Activated naive CD4-positive, alpha-beta T cell treated with anti-CD3 and anti-CD28 coated beads, Interleukin-2, amount 50 U/mL, for 72 hours (primary cell): ENCODE measurements at regions not wholly inside any gene's neighbourhood (a gene's known extent, or its start where the extent isn't known, plus 50 kb on each side); places are given as distances from the start of the nearest gene placed in this dataset.
"Not testable (repeated sequence)": the region's sequence is repeated elsewhere in the genome, so short reads cannot be mapped to it uniquely, and the experiment has no call there.

Experiments used
- ATAC-seq, 2 donors: fragments of 150-1000 bp; cut with Tn5 transposase; 2 replicates each; pipeline ENCODE4 v1.10.0; 2021; ENCODE audit warnings: mild to moderate bottlenecking in 2 of 2, moderate library complexity in 2 of 2
- DNase-seq, 2 donors: peaks; one replicate each; pipeline ENCODE4 v3.0.0; 2021 to 2022; ENCODE audit warnings: low spot score in 2 of 2
- H3K27ac Mint-ChIP-seq, 2 donors: one replicate each; pipeline ENCODE4 v1.8.0; 2022; ENCODE audit warnings: mild to moderate bottlenecking in 2 of 2, mixed read lengths in 2 of 2
- H3K36me3 Mint-ChIP-seq, 2 donors: one replicate each; pipeline ENCODE4 v1.8.0; 2022; ENCODE audit warnings: mixed read lengths in 2 of 2
- H3K9me3 Mint-ChIP-seq, 2 donors: one replicate each; pipeline ENCODE4 v1.8.0; 2022; ENCODE audit warnings: mixed read lengths in 2 of 2

DNA sequence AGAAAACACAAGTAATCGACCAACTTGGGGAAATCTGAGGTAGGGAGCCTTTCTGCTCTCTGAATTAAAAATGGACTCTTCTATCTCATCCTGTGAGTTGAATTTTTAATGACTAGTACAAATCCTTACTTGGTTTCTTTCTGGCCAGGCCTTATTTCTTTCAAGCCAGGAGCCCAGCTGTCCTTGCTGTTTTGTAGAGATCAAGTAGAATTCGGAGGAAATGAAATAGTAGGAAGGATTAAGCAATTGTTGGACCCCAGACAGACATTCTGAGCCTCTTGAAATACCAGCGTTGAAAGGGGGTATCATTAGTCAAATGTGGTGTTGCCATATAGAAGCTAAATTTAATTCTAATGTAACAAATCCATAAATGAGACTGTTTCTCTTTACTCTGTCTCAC lies 53.7 kb upstream of the SMIM15 start:
- peaks cover 0 to 5% of the 10 kb centered on the region in 2 donors for H3K9me3 Mint-ChIP-seq
- no peak for ATAC-seq
- no peak for DNase-seq
- H3K36me3 Mint-ChIP-seq = no peaks in the 10 kb centered on the region
- H3K27ac Mint-ChIP-seq = no peak overlapping the region

DNA sequence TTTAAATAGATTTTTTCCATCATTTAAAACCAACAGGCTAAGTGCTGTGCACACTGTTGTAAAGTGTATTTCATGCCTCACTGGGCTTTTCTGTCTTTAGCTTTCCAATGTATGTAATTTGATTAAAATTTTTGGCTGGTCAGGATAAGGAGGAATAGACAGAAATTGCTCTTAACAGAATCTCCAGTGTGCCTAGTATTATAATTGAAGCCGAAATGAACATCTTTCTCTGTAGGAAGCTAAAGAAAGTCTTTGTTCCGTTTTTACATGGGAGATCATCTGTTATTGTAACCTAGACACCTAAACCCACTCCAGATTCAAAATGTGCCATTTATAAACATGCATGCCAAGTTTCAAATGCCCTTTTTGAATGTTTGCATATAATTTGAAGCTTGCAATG lies 54.5 kb upstream of the SMIM15 start:
- H3K9me3 Mint-ChIP-seq = peaks cover 0 to 5% of the 10 kb centered on the region in 2 donors
- ATAC-seq = no peak
- H3K27ac Mint-ChIP-seq = no peak overlapping the region
- no peak for DNase-seq
- no peaks in the 10 kb centered on the region for H3K36me3 Mint-ChIP-seq

DNA sequence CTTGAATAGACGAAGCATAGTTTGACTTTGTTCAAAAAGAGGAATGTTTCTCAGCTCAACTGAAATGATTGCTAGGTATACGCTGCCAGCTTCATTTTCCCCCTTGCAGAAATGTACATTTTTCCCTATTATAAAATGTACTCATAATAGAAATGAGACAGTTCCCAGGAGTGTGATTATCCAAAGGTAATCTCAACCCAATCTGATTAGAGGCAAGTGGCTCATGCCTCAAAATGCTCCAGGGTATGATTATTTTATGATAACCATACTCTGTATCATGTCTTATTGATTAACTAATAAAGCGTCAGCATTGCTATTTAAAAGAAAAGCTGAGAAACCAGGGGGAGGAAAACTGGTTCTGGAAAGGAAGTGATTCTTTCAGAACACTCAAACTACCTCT lies 54.9 kb upstream of the SMIM15 start:
- ATAC-seq (no peak), DNase-seq (no peak)
- H3K27ac Mint-ChIP-seq = no peak overlapping the region
- no peaks in the 10 kb centered on the region for H3K36me3 Mint-ChIP-seq
- peaks cover 0 to 5% of the 10 kb centered on the region in 2 donors for H3K9me3 Mint-ChIP-seq

DNA sequence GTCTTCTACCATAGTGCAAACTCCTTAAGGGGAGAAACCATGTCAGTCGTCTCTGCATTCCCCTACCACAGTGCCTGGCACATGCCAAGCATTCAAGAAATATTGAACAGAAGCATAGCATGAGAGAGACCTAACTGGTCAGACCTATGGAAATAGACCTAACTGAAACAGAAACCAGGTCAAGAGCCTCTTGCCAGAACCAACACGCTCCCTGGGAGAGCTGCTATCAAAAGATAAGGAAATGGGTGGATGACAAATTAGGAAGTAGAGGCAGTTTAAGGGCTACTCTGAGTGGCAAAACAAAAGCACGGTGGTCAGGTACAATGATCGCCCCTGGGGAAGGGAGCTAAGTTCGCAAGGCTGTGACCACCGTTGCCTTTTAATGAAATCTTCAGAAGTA lies 66.0 kb upstream of the SMIM15 start:
- H3K36me3 Mint-ChIP-seq = no peaks in the 10 kb centered on the region
- H3K27ac Mint-ChIP-seq = no peak overlapping the region
- ATAC-seq (no peak), DNase-seq (no peak)
- peaks cover 0 to 4% of the 10 kb centered on the region in 2 donors for H3K9me3 Mint-ChIP-seq

DNA sequence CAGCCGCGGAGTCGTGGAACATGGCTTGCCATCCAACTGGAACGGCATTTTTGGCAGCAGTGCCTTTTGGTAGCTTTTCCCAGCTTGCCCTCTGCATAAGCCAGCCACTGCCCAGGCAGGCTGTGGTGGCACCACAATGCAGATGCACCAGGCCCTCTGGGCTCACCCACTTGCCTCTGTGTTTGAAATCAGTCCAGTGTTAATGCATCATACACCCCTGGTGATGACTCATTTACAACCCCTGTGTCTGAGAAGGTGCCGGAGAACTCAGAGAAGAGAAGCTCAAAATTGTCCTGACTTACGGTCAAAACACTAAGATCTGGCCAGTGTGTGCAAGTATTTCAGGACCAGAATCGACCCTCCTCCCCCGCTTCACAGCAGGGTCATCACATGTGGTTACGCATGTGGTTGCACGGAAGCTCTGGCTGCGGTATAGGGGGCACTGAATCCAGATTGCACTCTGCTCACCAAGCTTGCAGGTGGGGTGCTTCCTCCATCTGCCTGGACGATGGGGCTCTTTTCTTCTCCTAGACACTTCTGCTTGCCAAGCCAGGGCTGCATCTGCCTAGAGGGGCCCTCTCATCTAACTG lies 66.5 kb upstream of the SMIM15 start:
- H3K27ac Mint-ChIP-seq = no peak overlapping the region
- ATAC-seq = peak in 1 of 2 donors; percentile 69
- peaks cover 0 to 4% of the 10 kb centered on the region in 2 donors for H3K9me3 Mint-ChIP-seq
- no peaks in the 10 kb centered on the region for H3K36me3 Mint-ChIP-seq
- no peak for DNase-seq

DNA sequence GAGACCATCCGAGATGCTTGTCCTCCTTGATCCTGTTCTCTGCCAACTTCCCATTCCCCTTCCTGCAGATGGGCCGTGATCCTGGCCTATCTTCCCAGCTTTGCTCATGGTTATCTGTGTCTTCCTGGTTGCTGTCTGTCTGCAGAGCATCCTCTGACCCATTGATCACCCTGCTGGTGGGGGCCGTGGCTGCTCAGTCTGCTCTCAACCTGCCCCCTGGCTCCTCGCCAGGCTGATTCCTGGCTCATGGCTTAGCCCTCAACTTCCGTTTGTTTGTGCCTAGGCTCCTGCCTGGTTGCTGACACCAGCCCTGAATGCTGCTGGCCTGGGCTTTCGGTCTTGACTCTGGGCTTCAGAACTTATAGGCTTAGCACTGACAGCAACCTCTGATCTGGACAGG lies 67.1 kb upstream of the SMIM15 start:
- no peaks in the 10 kb centered on the region for H3K36me3 Mint-ChIP-seq
- DNase-seq (no peak), ATAC-seq (no peak)
- H3K9me3 Mint-ChIP-seq = peaks cover 0 to 4% of the 10 kb centered on the region in 2 donors
- no peak overlapping the region for H3K27ac Mint-ChIP-seq

DNA sequence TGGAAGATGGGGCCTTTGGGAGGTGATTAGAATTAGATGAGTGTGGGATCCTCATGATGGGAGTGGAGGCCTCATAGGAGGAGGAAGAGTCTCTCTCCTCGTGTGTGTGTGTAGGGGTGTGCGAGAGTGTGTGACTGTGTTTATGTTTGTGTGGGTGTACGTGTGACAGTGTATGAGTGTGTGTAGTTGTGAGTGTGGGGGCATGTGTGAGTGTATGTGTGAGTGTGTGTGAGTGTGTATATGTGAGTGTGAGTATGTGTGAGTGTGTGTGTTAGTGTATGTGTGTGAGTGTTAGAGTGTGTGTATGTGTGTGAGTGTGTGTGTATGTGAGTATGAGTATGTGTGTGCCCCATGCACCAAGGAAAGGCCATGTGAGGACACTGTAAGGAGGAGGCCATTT lies 68.2 kb upstream of the SMIM15 start:
- Mint-ChIP-seq H3K36me3 (no peaks in the 10 kb centered on the region), H3K27ac (no peak overlapping the region), H3K9me3 (peaks cover 0 to 4% of the 10 kb centered on the region in 2 donors)
- DNase-seq (no peak), ATAC-seq (no peak)

DNA sequence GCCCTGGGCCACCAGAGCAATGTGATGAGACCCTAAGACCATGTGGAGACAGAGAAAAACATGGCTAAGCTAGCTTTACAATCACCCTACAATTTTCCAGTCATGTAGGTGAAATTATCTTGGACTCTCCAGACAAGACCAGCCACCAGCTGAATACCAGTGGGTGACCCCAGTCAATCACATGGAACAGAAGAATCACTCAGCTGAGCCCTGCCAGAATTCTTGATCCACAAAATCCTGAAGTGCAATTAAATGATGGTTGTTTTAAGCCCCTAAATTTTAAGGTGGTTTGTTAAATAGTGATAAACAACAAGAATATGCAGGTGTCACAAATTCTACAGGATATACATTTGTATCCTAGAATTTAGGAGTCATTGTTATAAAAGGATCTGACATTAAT lies 69.5 kb upstream of the SMIM15 start:
- Mint-ChIP-seq H3K27ac (no peak overlapping the region), H3K9me3 (peaks cover 0 to 4% of the 10 kb centered on the region in 2 donors), H3K36me3 (no peaks in the 10 kb centered on the region)
- ATAC-seq (no peak), DNase-seq (no peak)

DNA sequence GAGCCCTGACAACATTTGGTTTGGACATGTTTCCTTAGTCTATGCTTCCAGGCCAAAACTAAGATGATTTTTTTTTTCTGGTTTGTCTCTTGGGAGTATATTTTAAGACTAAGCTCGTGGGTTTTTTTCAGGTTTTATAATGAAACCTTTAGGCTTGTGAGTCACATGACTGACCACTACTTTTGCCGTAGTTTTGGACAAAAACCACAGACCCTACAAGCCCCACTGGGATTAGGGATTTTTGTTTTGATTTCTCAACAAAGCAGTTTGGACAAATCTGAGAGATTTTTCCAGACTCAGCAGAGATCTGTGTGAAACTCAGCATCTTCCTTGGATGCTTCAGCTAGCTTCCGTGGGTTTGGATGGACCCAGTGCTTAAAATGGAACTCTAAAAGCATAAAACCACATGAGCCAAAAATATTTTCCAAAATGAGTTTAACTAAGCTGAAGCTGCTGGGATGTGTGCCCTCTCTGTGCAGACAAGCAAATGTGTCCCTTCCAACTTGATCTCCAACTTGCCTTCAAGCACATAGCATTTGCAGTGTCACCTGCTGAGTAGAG lies 70.3 kb upstream of the SMIM15 start:
- ATAC-seq (no peak), DNase-seq (no peak)
- H3K27ac Mint-ChIP-seq = no peak overlapping the region
- peaks cover 0 to 4% of the 10 kb centered on the region in 2 donors for H3K9me3 Mint-ChIP-seq
- H3K36me3 Mint-ChIP-seq = no peaks in the 10 kb centered on the region

DNA sequence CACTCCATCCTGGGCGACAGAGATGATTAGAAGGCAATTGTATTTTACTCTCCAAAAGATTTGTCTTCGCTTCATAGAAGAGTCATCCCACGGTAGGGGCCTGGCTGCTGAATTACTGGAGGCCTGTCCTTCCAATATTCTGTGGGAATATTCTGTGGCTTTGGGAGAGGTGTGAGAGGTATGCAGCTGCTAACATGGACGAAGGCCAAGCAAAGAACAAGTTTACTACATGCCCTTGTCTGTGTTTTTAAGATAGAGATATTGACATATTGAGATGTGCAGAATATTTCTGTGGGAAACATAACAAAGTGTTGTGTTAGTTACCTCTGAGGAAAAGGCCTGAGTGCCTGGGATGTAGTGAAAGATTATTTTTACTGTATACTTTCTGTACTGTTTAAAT lies 71.8 kb upstream of the SMIM15 start:
- Mint-ChIP-seq H3K36me3 (peaks cover 8 to 10% of the 10 kb centered on the region in 2 donors), H3K27ac (no peak overlapping the region), H3K9me3 (peaks cover 4 to 11% of the 10 kb centered on the region in 2 donors)
- ATAC-seq (no peak), DNase-seq (no peak)

DNA sequence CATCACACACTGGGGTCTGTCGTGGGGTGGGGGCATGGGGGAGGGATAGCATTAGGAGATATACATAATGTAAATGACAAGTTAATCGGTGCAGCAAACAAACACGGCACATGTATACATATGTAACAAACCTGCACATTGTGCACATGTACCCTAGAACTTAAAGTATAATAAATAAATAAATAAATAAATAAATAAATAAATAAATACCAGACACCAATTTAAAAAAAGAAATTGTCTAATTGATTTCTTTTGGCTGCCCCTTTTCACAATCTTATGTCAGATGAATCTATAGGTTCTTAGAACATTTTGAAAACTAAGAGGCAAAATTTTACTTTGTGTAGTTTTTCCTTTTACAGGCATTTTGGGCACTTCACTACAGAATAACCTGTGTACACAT lies 74.4 kb upstream of the SMIM15 start:
- H3K27ac Mint-ChIP-seq, ATAC-seq: not testable (repeated sequence)
- peaks cover 8 to 29% of the 10 kb centered on the region in 2 donors for H3K36me3 Mint-ChIP-seq

DNA sequence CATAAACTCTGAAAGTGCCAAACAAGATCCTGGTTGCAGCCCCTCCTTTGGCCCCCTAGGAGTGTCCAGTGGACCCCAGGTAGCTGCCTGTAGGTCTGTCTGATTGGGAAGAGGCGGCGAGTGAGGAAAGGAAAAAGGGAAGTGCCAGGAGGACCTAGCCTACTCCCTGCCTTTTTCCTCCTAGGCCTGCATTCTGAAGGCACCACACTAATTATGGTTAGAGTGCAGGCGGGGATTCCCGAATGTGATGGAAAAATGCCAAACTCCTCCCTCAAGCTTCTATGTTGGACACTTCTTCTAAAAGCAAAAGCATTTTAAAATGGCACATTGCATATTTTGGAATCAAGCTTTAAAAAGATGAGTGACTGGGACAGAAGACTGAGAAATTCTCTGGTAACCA lies 83.2 kb upstream of the SMIM15 start:
- Mint-ChIP-seq H3K36me3 (peaks cover 0 to 6% of the 10 kb centered on the region in 2 donors), H3K9me3 (peaks cover 0 to 7% of the 10 kb centered on the region in 2 donors), H3K27ac (no peak overlapping the region)
- ATAC-seq = no peak
- no peak for DNase-seq

More for the DNA sequence above, 74.4 kb upstream of the SMIM15 start:
- peaks cover 9 to 13% of the 10 kb centered on the region in 2 donors for H3K9me3 Mint-ChIP-seq
- DNase-seq = not testable (repeated sequence)

DNA sequence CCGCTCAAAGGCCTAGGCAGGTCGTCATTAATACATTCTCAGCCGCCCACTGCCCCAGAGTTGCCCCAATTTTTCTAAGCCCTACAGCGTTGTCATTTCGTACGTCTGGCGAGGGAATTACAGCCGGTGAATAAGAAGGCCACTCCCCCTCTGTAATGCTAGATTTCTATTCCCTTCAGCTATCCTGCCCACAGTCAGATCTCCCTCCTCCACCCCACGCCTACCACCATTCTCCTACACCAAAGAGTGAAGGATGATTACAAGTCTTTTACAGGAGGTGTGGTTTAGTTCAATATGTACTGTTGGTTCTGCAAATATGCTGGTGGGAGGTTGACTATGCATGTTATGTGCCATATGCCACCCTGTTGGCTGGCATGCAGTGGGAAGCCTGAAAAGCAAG lies 83.7 kb upstream of the SMIM15 start:
- H3K36me3 Mint-ChIP-seq = peaks cover 0 to 6% of the 10 kb centered on the region in 2 donors
- DNase-seq (no peak), ATAC-seq (no peak)
- H3K27ac Mint-ChIP-seq = no peak overlapping the region
- H3K9me3 Mint-ChIP-seq = peaks cover 0 to 7% of the 10 kb centered on the region in 2 donors

DNA sequence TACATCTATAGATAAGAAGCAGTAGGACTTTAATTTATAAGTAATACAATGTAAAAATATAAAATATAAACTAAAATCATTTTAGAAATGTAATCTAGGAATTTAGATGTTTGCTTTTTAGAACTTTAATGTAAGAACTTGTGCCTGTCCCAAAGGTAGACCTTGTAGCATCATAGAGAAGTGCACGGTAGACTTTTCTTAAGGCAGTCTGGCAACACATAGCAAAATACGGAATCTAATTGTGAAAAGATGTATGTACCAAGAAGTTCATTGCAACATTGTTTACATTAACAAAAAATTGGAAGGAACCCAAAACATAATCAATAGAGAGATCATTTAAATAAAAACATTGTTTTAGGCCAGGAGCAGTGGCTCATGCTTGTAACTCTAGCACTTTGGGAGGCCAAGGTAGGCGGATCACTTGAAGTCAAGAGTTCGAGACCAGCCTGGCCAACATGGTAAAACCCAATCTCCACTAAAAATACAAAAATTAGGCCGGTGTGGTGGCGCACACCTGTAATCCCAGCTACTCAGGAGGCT lies 84.6 kb upstream of the SMIM15 start:
- ATAC-seq (no peak), DNase-seq (no peak)
- no peak overlapping the region for H3K27ac Mint-ChIP-seq
- peaks cover 0 to 7% of the 10 kb centered on the region in 2 donors for H3K9me3 Mint-ChIP-seq
- peaks cover 0 to under 1% of the 10 kb centered on the region in 2 donors for H3K36me3 Mint-ChIP-seq

DNA sequence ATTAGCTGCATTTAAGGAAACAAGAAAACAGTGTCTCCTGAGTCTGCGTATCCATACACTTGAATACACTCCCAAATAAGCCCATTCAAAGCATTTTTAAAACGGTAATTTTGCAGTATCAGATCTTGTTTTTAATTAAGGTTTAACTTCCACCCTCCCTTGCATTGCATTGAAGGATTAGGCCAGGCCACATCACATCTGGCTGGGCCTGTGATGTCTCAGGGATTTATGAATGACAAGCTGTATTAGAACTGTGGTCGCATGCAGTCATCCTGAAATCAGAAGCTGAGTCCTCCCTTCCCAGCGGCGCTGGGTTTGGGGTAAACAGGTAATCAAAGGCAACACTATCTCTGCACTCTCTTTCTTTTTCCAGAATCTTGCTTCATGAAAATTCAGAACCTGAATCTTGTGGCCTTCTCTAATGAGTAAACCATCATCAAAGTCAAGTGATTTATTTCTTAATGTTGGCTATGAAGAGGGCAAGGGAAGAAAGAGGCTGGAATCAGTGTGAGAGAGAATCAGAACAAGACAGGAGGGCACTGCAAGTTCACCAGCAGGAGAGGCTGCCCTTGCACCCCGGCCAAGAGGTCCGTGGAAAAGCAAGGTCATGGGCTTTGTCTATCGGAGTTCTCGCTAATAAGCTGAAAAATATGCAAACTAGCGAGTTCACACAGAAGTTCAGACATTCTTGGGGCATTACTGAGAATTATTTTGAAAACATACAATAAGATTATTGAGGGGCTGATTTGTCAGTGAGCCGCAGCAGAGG lies 80.0 kb upstream of the ZSWIM6 start:
- ATAC-seq = peak in 1 of 2 donors; percentile 47
- DNase-seq = no peak
- H3K27ac Mint-ChIP-seq = no peak overlapping the region

DNA sequence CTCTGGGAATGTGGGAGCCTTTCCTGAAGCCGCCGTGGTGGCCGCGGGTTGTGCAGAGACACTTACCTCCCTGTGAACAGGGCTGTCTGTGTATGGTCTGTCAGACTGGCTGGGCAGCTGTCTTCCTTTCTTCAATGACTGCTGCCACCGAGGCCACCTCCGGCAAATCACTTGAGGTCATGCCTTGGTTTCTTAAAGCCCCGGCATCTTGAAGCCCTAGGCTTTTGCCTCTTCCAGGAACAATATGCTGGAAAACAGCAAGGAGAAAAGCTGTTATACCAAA lies 79.5 kb upstream of the ZSWIM6 start:
- no peaks in the 10 kb centered on the region for H3K36me3 Mint-ChIP-seq
- DNase-seq = no peak
- H3K27ac Mint-ChIP-seq = no peak overlapping the region
- peaks cover 0 to 3% of the 10 kb centered on the region in 2 donors for H3K9me3 Mint-ChIP-seq
- ATAC-seq = no peak

More for the DNA sequence above, 80.0 kb upstream of the ZSWIM6 start:
- H3K36me3 Mint-ChIP-seq = no peaks in the 10 kb centered on the region
- peaks cover 0 to 3% of the 10 kb centered on the region in 2 donors for H3K9me3 Mint-ChIP-seq

DNA sequence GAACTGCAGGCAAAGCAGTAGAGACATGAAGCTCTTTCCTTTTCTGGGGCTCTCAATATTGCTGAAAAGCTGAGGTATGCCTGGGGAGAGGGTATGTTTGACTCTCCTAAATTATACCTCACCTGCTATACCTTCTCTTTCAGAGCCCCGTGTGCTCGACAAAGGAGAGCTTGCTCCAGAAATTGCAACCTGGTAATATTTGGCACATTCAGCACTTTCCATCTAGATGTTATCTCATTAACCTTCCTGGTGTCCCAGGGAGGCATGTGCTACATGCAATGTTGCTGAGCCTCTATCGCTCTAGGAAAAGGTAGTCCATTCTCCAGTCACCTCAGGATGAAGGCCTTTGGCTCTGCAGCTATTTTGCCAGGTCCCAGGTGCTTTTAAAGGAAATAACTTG lies 78.5 kb upstream of the ZSWIM6 start:
- no peaks in the 10 kb centered on the region for H3K36me3 Mint-ChIP-seq
- no peak for ATAC-seq
- DNase-seq = no peak
- no peak overlapping the region for H3K27ac Mint-ChIP-seq
- peaks cover 0 to 3% of the 10 kb centered on the region in 2 donors for H3K9me3 Mint-ChIP-seq
